GM18870 (cell line): ENCODE measurements at regions not wholly inside any gene's neighbourhood (a gene's known extent, or its start where the extent isn't known, plus 50 kb on each side); places are given as distances from the start of the nearest gene placed in this dataset.

ENCODE experiments used
- ATAC-seq: cut with Tn5 transposase; IDR thresholded peaks from one replicate; pipeline ENCODE4 v1.9.1; 2021; ENCODE audit warnings: moderate library complexity; ENCODE audit not compliant: unreplicated experiment

DNA sequence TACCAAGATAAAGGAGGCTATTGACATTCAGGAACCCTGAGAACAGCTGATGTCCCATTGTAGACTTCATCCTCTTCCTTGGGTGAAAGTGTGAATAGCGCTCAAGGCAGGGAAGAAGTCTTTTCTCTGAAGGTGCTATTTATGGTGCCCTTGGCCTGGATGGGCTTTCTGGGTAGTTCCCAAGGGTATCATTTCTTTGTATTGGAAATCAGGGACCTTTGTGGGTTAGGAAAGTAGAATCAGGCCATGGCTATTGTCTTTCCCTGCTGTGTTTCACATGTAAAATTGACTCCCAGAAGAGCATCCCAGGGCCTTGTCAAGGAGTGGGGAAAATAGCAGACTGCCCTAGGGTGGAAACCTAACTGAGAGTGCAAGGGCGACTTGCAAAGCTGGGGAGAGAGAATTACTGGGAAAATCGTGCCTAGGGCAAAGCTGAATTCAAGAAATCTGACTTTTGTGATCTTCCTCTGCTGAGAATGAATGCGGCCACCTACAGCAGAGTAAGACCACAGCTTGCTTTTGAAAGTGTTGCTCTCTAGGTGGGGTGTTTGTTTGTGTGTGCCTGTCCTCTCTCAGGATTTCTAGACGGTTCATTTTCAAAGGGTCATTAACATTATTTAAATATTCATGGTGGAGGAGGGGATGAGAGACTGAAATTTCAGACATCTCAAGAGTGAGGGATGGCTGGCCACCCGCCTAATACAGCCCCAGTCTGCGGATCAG lies 160.6 kb downstream of the C9orf152 start:
- ATAC-seq = no peak

GRCh38 chr9:110047955-110048402 lies 160.0 kb downstream of the C9orf152 start:
- ATAC-seq = no peak

GRCh38 chr9:110048403-110048975 lies 159.5 kb downstream of the C9orf152 start:
- no peak for ATAC-seq

DNA sequence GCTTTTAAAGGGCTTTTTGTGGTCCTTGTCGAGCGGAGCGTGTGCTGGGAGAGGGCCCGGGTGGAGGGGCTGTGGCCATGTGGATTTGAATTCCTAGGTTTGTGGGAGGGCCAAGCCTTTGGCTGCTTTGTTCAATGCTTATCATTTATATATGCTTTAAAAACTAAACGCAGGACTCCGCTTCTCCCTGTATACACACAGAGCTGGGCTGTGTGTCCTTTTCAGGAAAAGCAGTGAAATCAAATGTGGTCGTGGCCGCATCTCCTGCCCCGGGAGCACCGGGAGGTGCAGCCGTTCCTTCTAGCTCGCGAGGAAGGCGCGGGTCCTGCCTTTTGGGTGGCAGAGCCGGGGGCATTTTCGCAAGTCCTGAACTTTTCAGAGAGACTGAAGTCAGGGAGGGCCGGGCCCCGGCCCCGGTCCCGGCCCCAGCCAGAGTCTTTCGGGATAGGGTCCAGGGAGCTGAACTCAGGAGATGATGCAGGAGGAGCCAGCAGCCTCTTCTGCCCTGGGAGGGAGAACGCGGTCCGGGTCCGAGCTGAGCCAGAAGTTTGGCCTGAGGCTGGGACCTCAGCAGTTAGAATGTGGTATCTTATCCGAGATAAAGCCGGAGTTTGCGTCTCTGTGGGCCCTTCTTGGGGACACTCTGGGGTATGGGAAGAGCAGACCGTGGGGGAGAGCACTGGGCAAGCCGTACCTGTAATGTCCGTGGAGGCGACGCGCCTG lies 158.8 kb downstream of the C9orf152 start:
- no peak for ATAC-seq

DNA sequence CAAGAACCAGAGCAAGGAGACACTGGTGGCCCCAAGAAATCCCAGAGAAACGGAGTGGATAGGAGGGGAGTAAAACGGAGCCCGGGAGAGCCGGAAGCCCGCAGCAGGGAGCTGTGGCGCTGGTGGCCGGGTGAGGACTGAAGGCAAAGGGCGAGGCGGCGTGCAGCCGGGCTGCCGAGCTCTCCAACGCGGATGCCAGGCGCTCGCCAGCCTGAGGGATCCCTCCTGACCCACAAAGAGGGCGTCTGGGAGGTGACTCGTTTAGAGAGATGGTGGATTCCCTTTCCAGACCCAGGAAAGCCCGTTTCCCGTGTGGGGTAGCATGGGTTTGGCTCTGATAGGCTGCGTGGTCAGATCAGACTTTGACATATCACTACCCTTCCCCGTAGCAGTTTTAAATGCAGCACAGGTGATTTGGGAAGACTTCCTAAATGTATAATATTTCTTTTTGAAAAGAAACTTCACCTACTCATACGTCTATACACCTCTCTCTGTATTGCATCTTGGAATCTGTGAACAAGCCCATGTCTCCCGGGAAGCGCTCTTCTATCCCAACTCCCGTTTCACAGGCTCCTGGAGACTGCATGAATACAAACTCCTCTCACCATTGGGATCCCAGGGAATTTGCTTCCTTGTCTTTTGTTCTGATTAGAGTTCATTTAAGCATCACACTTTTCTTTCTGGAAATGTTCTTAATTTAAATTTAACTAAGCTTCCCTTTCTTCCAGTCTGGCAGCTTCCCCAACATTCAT lies 158.1 kb downstream of the C9orf152 start:
- ATAC-seq = no peak

GRCh38 chr9:110050925-110051355 lies 157.0 kb downstream of the C9orf152 start:
- peak; percentile 72 for ATAC-seq

DNA sequence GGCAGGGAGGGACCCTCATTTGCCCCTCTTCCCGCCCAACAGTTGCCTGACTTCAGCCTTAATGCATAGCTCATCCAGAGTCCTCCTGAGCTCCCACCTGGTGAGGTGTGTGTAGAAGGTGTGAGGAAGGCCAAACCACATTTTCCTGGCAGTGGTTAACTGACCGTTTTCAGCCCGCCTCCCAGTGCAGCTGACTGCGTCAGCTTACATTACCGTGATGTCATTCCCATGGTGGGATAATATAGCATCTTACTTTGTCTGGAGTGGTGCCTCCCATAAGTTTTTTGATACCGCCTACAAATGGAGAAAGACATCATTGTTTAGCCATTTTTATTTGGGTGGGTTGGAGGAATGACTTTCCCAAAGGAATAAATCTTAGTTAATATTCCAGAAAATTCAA lies 151.9 kb downstream of the C9orf152 start:
- ATAC-seq = no peak

DNA sequence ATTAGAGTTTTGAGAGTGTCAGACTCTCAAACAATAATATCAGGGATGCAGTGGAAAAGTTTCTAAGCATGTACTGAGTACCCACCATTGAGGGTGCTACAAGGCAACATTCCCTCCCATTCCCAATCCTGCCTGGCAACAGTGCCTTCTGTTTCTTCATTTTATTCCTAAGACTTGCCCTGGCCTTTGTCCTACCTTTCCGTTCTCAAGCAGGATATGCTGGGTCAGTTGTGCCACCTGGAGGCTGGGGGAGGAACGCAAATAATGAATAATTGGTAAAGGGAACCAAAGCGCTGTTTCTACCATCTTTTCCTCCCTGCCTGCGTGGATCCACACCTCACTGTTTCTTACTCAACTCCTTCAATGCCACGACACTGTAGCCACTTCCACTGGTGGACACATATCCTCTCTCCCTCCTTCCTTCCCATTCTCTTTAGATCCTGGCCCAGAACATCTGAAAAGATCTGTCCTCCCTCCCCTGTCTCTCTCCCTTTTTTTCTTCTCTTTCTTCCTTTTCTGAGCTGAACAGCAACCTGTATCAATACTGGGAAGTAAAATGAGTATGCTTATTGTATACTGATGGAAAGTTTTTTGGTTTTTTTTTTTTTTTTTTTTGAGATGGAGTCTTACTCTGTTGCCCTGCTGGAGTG lies 149.5 kb downstream of the C9orf152 start:
- no peak for ATAC-seq

DNA sequence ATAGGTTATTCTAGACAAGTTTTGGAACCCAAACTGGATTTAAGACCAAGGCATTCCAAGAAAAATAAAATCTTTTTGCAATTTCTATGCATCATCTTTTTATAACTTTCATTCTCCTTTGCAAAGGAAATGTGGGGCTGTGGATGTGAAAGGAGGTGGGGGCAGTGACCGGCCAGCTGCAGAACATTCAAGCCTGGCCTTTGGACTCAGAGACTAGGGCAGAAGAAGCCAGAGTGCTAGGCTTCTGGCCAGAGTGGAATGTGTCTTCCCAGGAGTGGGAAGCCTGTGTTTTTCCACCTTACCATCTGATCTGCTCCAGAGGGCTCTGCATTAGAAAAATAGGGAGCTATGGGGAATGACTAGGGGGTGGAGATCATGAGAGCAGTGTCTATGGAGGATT lies 148.5 kb downstream of the C9orf152 start:
- no peak for ATAC-seq

DNA sequence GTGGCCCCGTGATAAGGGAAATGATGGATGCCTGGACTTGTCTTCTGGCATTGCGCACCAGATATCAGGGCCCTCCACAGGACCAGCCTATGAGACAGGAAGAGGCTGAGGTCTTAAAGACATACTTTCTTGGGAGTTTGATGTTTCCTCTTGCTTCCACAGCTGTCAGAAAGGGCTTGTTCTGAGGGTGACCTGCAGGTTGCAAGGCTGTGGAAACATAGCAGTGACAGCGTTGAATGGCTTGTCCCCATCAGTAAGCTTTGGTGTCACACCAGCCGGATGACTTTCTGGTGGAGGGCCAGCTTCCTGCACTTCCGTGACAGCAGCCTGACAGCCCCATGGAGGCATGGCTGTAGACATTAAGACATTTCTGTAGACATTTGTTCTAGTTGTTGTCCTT lies 143.2 kb downstream of the C9orf152 start:
- ATAC-seq = no peak

- ATAC-seq = no peak
Measured at GRCh38 chr9:110065532-110065931, 142.4 kb downstream of the C9orf152 start.

GRCh38 chr9:110066929-110067716 lies 140.8 kb downstream of the C9orf152 start:
- no peak for ATAC-seq

DNA sequence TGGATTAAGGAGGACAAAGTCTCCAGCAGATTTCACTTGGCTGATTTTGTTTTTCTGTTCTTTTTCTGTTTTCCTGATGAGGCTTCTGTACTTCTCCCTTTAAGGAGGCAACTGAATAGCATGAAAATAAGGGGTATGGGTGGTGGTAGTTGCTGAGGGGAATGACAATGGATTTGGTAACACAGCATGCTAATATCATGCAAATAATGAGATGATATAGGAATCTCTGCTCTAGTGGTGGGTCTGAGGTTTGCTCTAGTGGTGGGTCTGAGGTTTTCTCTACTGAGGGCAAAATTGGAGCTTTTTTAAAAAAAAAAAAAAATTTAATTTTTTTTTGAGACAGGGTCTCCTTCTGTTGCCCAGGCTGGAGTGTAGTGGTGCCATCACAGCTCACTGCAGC lies 139.7 kb downstream of the C9orf152 start:
- ATAC-seq = no peak

DNA sequence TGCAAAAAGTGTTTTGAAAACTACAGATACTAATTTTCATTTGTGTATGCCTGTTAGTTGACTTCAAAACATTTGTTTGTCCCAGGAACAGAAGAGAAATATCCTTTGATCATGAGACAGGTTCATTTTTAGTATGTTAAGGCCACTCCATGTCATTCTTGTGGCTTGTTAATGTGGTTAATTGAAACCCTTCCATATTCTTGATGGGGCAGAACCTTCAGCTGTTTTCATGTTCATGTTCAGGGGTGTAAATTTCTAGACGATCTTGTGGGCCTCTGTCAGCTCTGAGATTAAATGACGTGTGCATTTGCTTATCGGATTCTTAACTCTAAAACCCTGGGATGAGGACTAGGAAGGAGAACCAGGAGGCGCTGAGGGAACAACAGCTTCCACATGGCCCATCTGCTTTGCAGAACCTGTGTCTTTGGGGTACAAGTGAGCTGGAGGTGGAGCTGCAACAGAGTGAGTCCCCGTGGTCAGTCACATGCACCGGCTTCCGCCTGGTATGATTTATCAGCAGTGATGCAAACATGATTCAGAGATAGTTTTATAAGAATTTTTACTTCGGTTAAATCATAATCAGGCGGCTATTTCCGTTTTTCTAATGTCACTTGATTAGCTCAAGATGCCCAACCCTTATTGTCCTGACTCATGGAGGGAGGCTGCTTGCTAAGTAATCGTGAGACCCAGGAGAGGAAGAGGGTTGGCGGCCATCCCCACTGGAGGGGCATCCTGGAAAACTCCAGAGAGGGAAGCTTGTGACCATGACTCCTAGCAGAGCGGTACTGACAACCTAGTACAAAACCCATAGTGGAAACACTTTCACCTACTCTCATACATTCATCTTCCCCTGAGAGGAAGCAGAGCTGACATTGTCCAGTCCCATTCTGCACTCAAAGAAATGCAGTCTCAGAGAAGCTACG lies 138.4 kb downstream of the C9orf152 start:
- ATAC-seq = no peak

DNA sequence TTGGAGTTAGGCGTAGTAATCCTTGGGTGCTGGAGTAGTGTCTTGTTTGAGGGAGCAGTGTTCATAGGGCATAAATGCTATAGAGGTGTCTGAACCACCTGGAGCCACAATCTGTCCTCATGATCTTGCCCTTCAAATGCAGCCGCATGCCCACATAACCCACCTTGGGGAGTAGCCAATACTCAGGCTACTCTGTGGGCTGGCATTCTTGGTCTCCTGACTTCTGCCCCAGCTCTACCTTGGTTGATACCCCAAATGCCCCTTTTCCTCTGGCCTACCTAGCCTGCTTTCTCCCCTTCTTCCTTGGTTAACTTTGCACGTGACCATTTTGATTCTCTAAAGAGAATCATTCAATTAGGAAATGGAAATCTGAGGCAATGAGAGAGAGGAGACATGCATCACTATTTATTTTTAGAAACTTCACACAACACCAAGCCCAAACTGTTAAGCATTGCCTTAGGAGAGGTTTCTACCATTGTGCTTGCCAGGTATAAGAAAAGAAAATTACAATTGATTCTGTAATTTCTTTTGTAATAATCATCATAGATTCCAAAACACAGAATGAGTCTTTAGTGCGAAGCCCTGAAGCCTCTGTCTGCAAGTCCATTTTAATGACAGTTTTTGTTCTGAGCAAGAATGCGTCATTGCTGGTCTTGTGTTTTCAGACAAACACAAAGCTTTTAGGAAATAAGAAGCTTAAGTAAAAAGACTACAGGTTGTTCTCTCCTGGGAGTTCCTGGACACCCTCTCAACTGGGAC lies 135.2 kb downstream of the C9orf152 start:
- ATAC-seq = no peak

- no peak for ATAC-seq
Measured at GRCh38 chr9:110073356-110073905, 134.5 kb downstream of the C9orf152 start.

- no peak for ATAC-seq
Measured at GRCh38 chr9:110076894-110077725, 130.8 kb downstream of the C9orf152 start.
